Spleen (tissue), 11 donors: ENCODE measurements at regions not wholly inside any gene's neighbourhood (a gene's known extent, or its start where the extent isn't known, plus 50 kb on each side); places are given as distances from the start of the nearest gene placed in this dataset.

Experiments used
- DNase-seq: peaks from one replicate; pipeline ENCODE4 v3.0.0-alpha.2; 2020
- H3K27ac ChIP-seq, 8 donors: fragments of 200-600 bp; sonication (generic) in 7 of 8; 1 replicate in 4 of 8; 2 replicates in 4 of 8; pipeline versions ENCODE4 v1.5.0 to v1.8.0; 2016 to 2021; ENCODE audit warnings: inconsistent platforms in 4 of 8, mild to moderate bottlenecking in 4 of 8, moderate library complexity in 1 of 8
- H3K27me3 ChIP-seq, 7 donors: fragments of 200-600 bp; sonication (generic) in 6 of 7; replicated peaks in 1 of 7; 1 replicate in 4 of 7; 2 replicates in 3 of 7; pipeline versions ENCODE4 v1.5.0 to v1.8.0; 2016 to 2021; ENCODE audit warnings: inconsistent platforms in 3 of 7, mild to moderate bottlenecking in 1 of 7
- H3K36me3 ChIP-seq, 6 donors: fragments of 200-600 bp; sonication (generic) in 5 of 6; 1 replicate in 4 of 6; 2 replicates in 2 of 6; pipeline versions ENCODE4 v1.5.0 to v1.8.0; 2016 to 2021; ENCODE audit warnings: inconsistent platforms in 2 of 6
- H3K4me1 ChIP-seq, 6 donors: fragments of 200-600 bp; sonication (generic) in 5 of 6; 1 replicate in 3 of 6; 2 replicates in 3 of 6; pipeline versions ENCODE4 v1.5.0 to v1.8.0; 2016 to 2021; ENCODE audit warnings: inconsistent platforms in 3 of 6
- H3K4me3 ChIP-seq, 8 donors: fragments of 200-600 bp; sonication (generic) in 7 of 8; 1 replicate in 4 of 8; 2 replicates in 4 of 8; pipeline versions ENCODE4 v1.5.0 to v1.8.0; 2016 to 2021; ENCODE audit warnings: inconsistent platforms in 4 of 8, mild to moderate bottlenecking in 4 of 8, moderate library complexity in 2 of 8
- H3K9me3 ChIP-seq, 8 donors: fragments of 200-600 bp; sonication (generic) in 7 of 8; 1 replicate in 4 of 8; 2 replicates in 4 of 8; pipeline versions ENCODE4 v1.5.0 to v1.8.0; 2016 to 2021; ENCODE audit warnings: inconsistent platforms in 4 of 8
- POLR2A ChIP-seq, 3 donors: fragments of 450-650 bp; IDR thresholded peaks; one replicate each; pipeline ENCODE4 v1.5.1; 2017; ENCODE audit warnings: antibody characterized with exemption in 3 of 3, mild to moderate bottlenecking in 1 of 3
- POLR2AphosphoS5 ChIP-seq, 3 donors: sonication (generic); formaldehyde crosslinking; IDR thresholded peaks; one replicate each; pipeline ENCODE4 v1.5.1; 2017; ENCODE audit warnings: antibody characterized with exemption in 3 of 3
- WGBS, 5 donors: extraction: QIAGEN DNeasy Blood & Tissue Kit in 3 of 5; methylation state at CpG; one replicate each; pipeline versions ENCODE4 v1.1.5 to v1.1.7; 2013 to 2018; 5-methylcytosine and 5-hydroxymethylcytosine counted together
- intact Hi-C: fragments of 100-400 bp; cut with DNase I; formaldehyde crosslinking; loops from one replicate; pipeline ENCODE4 v1.15.0; 2023; ENCODE audit warnings: low total_unique reads
- TF ChIP-seq, protein P1 (sequence below), 11 experiments: fragments of 200-600 bp in 7 of 11; fragments of 450-650 bp in 4 of 11; sonication (generic) in 4 of 11; IDR thresholded peaks in 8 of 11; conservative IDR thresholded peaks in 3 of 11; 1 replicate in 7 of 11; 2 replicates in 4 of 11; pipeline versions ENCODE4 v1.4.0 to v1.8.0; 2016 to 2021; ENCODE audit warnings: antibody characterized with exemption in 11 of 11, inconsistent platforms in 4 of 11, mild to moderate bottlenecking in 1 of 11
- donor health status: healthy with polysubstance abuse.
- donor health status: DM: no; HTN: no; CAD: no; lungs with moderate emphysema.
- donor health status: DM: no; HTN: no; CAD: no.
- donor health status: Bipolar disorder and iron deficiency.
- donor health status: healthy.
- donor health status: DM: no; HTN: no; CAD: no.
- donor health status: DM: yes; HTN: yes; CAD: no.

DNA sequence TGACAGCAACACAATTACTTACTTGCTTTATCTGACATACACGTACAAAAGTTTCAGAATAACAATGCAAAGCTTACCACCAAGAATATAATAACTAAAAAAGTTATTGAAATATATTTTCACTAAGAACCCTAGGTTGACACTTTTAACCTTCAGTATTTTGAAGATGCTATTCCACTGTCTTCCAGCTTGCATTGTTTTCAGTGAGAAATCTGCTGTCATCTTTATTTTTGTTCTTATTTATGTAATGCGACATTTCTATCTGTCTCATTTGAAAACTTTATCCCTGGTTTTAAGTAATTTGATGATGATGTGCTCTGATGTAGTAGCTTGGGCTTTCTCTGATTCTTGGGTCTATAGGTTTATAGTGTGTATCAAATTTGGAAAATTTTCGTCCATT is 165.0 kb upstream of the SMIM21 start:
- H3K36me3 ChIP-seq: no peaks in the 10 kb centered on the region
- no peaks in the 10 kb centered on the region for H3K4me1 ChIP-seq
- WGBS, 5 donors: 82 to 90% (median 90%) methylated on average over 3 of the region's 3 CpGs
- TF ChIP-seq POLR2AphosphoS5 (IDR thresholded peaks at IDR 0.05): no peak
- TF ChIP-seq, protein P1, sequence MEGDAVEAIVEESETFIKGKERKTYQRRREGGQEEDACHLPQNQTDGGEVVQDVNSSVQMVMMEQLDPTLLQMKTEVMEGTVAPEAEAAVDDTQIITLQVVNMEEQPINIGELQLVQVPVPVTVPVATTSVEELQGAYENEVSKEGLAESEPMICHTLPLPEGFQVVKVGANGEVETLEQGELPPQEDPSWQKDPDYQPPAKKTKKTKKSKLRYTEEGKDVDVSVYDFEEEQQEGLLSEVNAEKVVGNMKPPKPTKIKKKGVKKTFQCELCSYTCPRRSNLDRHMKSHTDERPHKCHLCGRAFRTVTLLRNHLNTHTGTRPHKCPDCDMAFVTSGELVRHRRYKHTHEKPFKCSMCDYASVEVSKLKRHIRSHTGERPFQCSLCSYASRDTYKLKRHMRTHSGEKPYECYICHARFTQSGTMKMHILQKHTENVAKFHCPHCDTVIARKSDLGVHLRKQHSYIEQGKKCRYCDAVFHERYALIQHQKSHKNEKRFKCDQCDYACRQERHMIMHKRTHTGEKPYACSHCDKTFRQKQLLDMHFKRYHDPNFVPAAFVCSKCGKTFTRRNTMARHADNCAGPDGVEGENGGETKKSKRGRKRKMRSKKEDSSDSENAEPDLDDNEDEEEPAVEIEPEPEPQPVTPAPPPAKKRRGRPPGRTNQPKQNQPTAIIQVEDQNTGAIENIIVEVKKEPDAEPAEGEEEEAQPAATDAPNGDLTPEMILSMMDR (IDR thresholded peaks at IDR 0.05 in 8 of 11, conservative IDR thresholded peaks at IDR 0.05 in 3 of 11): no peak
- TF ChIP-seq POLR2A (IDR thresholded peaks at IDR 0.05): no peak
- no peak overlapping the region for H3K27ac ChIP-seq
- H3K27me3 ChIP-seq: no peaks in the 10 kb centered on the region
- peaks cover 15 to 47% (median 32%) of the 10 kb centered on the region in 8 donors for H3K9me3 ChIP-seq
- DNase-seq: no peak
- intact Hi-C loops: no loop called here
- no peak overlapping the region for H3K4me3 ChIP-seq

DNA sequence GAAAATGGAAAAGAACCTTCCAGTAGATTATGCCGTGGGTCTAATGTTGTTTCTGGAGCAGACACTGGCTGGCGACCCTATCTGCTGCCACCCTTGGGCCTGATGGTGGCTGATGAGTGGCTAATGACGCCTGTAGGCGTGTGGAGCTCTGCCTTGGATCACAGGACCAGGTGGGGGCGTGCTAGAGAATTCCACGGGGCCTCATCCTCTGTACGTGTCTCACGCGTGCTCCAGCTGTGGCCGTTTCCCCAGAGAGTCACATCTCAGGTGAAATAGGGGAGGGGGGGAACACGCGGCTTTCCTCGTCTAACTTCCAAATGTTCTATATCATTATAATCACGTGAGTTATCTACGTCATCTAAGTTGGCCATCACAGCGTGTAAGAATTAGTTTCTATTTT is 160.9 kb upstream of the SMIM21 start:
- 89 to 95% (median 91%) methylated on average over 16 of the region's 16 CpGs for WGBS, 5 donors
- Histone ChIP-seq H3K9me3 (peaks cover 15 to 34% (median 22%) of the 10 kb centered on the region in 8 donors), H3K4me1 (no peaks in the 10 kb centered on the region), H3K36me3 (no peaks in the 10 kb centered on the region), H3K27ac (no peak overlapping the region), H3K4me3 (no peak overlapping the region), H3K27me3 (no peaks in the 10 kb centered on the region)
- DNase-seq: no peak
- TF ChIP-seq, protein P1 (IDR thresholded peaks at IDR 0.05 in 8 of 11, conservative IDR thresholded peaks at IDR 0.05 in 3 of 11): no peak
- TF ChIP-seq POLR2AphosphoS5 (IDR thresholded peaks at IDR 0.05) (no peak), POLR2A (IDR thresholded peaks at IDR 0.05) (no peak)
- intact Hi-C loops: no loop called here

DNA sequence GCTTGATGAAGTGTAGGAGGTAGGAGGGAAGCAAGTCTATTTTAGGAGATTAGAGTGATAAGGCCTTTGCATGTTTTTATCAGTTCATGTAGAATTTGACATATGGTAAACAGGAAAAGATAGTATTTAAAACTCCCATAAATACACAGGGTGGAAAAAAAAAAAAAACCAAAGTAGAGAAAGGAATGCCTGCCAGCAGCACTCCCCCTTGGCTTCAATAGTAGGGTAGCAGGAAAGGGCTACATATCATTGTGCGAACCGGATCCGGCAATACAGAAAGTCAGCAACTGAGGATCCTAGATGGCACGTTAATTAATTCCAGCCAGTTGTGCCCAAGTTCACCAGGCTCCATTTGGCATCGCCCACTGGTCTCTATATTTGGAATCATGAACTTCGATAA is 159.6 kb upstream of the SMIM21 start:
- TF ChIP-seq, protein P1 (IDR thresholded peaks at IDR 0.05 in 8 of 11, conservative IDR thresholded peaks at IDR 0.05 in 3 of 11): no peak
- TF ChIP-seq POLR2A (IDR thresholded peaks at IDR 0.05) (no peak), POLR2AphosphoS5 (IDR thresholded peaks at IDR 0.05) (no peak)
- DNase-seq: no peak
- WGBS, 5 donors: 78 to 88% (median 87%) methylated on average over 6 of the region's 6 CpGs

DNA sequence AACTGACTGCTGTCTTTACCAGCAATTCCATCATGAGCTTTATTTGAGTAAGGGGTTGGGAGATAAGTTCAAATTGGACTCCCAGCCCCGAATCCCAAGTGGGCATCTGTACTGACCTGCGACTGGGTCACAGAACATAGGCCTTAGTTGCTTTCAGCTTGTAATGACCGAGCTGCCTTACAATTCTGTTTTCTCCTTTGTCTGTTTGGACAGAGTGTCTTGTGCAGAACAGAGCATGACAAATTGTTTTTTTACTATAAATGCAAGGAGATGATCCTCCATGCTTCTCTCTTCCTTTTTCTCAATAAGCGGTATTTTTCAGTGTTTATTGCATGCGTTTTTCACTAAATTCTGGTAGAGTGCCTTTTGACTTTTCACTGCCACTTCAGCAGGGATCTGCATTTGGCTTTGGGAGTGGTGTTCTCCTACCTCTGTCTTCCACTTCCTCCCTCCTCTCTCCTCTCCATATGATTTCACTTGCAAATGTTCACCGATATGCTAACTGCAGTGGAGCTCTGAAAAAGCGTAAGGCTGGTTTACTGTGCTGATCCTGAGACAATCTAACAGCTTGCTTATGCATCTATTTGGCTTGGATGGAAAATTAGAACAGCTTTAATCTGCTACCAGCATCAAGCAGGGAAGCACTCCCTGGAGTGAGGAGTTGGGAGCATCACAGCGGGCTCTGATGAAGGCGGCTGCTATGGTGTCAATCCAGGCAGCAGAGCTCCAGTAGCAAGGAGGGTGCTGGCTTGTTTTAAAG is 158.8 kb upstream of the SMIM21 start:
- WGBS, 5 donors: 78 to 86% (median 83%) methylated on average over 9 of the region's 9 CpGs
- TF ChIP-seq, protein P1 (IDR thresholded peaks at IDR 0.05 in 8 of 11, conservative IDR thresholded peaks at IDR 0.05 in 3 of 11): no peak
- no peak for TF ChIP-seq POLR2AphosphoS5 (IDR thresholded peaks at IDR 0.05)
- H3K4me3 ChIP-seq: no peak overlapping the region
- no peaks in the 10 kb centered on the region for H3K4me1 ChIP-seq
- intact Hi-C loops: no loop called here
- DNase-seq: no peak
- no peaks in the 10 kb centered on the region for H3K27me3 ChIP-seq
- peaks cover 0 to 13% (median under 1%) of the 10 kb centered on the region in 8 donors for H3K9me3 ChIP-seq
- H3K27ac ChIP-seq: no peak overlapping the region
- H3K36me3 ChIP-seq: no peaks in the 10 kb centered on the region

More for the DNA sequence above, 159.6 kb upstream of the SMIM21 start:
- no peak overlapping the region for H3K27ac ChIP-seq
- intact Hi-C loops: no loop called here
- H3K27me3 ChIP-seq: no peaks in the 10 kb centered on the region
- peaks cover 2 to 21% (median 9%) of the 10 kb centered on the region in 8 donors for H3K9me3 ChIP-seq
- no peak overlapping the region for H3K4me3 ChIP-seq
- H3K36me3 ChIP-seq: no peaks in the 10 kb centered on the region
- H3K4me1 ChIP-seq: no peaks in the 10 kb centered on the region
